Choroid plexus epithelial cell (primary cell): ENCODE measurements at regions not wholly inside any gene's neighbourhood (a gene's known extent, or its start where the extent isn't known, plus 50 kb on each side); places are given as distances from the start of the nearest gene placed in this dataset.

Experiments
- DNase-seq: peaks from one replicate; pipeline ENCODE4 v3.0.0-alpha.2; 2010; ENCODE audit warnings: low read depth
- H3K4me3 ChIP-seq: 2 replicates; pipeline ENCODE4 v1.5.1; 2011; ENCODE audit warnings: low read depth, mild to moderate bottlenecking, control low read depth, low read length, moderate library complexity
- CTCF ChIP-seq: conservative IDR thresholded peaks from 2 replicates; pipeline ENCODE4 v1.5.1; 2011; ENCODE audit warnings: low read depth, mild to moderate bottlenecking, control low read depth, inconsistent platforms, low read length, moderate library complexity

DNA sequence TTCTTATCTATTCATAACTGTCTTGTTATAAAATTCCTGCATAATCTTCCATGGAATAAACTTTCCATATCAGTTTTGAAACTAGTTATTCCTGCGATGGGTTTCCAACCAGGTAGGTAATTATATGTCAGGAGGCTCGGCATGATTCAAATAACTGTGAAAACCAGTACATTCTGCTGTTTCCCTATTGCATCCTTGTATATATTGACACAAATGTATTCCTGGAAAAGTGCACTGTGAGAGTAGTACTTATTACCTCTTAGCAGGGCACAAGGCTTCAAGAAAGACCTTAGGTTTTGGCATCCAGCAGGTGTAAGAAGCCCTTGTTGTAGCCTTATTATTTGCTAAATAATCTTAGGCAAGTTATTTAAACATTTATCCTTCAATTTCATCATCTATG is 1131.3 kb upstream of the ATXN8OS start:
- no peak for DNase-seq
- H3K4me3 ChIP-seq, result no peak overlapping the region
- no peak for TF ChIP-seq CTCF

DNA sequence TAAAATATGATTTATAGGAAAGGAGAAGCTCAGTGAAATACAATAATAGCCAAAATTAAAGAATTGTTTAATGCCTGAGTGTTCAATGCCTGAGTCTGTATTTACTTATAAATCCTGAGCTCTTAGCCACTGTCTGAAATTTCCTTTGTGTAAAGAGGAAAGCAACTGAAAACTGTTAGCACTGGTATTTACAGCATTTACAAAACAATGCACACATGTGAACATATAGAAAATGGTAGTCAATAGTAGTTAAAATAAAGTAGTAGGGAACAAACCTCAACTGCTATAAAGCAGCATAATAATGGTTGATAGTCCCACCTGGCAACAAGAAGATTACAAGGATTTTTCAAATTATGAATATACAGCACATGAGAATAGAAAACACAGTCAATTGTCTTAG is 1137.1 kb upstream of the ATXN8OS start:
- DNase-seq, result no peak
- H3K4me3 ChIP-seq, result no peak overlapping the region
- TF ChIP-seq CTCF, result no peak

- TF ChIP-seq CTCF, result no peak
- no peak for DNase-seq
- H3K4me3 ChIP-seq, result no peak overlapping the region
These were observed 1159.0 kb upstream of the ATXN8OS start for GRCh38 chr13:68948586-68948985.

DNA sequence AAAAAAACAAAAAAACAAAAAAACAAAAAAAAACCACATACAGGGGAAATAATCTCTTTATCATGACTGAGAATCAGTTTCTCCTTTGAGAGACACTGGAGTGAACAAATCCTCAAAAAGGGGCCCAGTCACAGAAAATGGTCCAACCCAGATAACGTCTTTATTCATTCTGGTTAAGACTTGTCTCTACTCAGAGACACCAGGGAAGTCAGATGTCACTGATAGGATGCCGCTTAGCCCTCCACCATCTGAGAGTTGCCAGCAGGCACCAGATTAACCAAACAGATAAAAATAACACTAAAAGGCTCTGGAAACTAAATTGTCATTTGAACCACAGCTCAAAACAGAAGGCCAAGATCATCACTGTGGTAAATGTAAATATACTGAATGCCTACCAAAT is 1163.4 kb upstream of the ATXN8OS start:
- no peak overlapping the region for H3K4me3 ChIP-seq
- no peak for DNase-seq
- no peak for TF ChIP-seq CTCF

GRCh38 chr13:68940049-68940448 is 1167.6 kb upstream of the ATXN8OS start:
- no peak for TF ChIP-seq CTCF
- no peak overlapping the region for H3K4me3 ChIP-seq
- no peak for DNase-seq

DNA sequence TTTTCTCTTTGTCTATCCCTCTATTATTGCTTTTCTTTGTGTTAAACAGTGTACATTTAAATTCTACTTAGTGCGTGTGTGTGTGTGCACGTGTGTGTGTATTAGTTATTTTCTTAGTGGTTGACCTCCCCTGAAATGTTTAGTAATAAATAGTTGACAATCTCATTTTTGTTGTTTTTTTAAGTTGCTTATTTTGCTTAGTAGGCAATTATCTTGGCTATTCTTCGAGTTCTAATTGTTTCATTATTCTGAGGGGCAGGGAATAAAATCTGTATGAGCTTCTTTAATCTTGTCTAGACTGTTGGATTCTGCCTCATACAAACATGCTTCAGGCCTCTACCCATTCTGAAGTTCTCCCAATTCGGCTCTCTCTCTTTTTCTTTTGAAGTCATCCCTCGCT is 1169.0 kb upstream of the ATXN8OS start:
- H3K4me3 ChIP-seq, result no peak overlapping the region
- no peak for DNase-seq
- no peak for TF ChIP-seq CTCF

DNA sequence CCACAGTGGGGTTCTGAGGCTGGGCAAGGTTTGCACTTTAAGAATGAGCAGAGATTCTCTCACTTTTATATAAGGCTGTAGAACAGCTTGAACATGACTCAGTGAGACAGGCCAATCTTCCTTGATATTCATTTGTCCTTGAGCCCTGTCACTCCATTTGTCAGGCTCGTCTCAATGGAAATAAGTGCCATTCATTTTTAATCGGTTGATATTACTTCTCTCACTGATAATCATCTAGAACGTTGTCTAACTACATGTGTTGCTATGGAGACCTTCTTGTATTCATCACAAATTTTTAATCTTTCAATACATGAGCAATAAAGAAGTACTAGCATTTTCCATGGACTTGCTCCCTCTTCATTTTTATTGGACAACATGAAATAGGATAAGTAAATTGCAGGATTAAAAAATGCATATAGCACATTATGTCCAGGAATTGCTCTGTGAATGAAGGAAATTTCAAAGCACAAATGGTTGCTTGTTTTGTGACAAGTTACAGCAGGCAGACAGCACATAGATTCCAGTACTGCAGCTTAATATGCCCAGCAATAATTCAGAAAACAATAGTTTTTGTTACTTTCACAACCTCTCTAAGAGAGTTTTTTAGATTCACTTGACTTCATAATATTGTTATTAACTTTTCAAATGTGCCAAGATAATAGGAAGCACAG is 1178.4 kb upstream of the ATXN8OS start:
- no peak for TF ChIP-seq CTCF
- H3K4me3 ChIP-seq, result no peak overlapping the region
- DNase-seq, result no peak
